Peyer's patch (tissue), 4 donors: ENCODE measurements at regions not wholly inside any gene's neighbourhood (a gene's known extent, or its start where the extent isn't known, plus 50 kb on each side); places are given as distances from the start of the nearest gene placed in this dataset.

Experiments
- DNase-seq, 3 donors: peaks; one replicate each; pipeline ENCODE4 v3.0.0-alpha.2; 2017 to 2019
- H3K27ac ChIP-seq, 4 donors: fragments of 200-600 bp; sonication (generic); one replicate each; pipeline ENCODE4 v1.5.1; 2016 to 2019
- H3K27me3 ChIP-seq, 2 donors: fragments of 200-600 bp; sonication (generic); one replicate each; pipeline ENCODE4 v1.5.1; 2019
- H3K36me3 ChIP-seq, 3 donors: fragments of 200-600 bp; sonication (generic); one replicate each; pipeline ENCODE4 v1.5.1; 2016 to 2019
- H3K4me1 ChIP-seq, 4 donors: fragments of 200-600 bp; sonication (generic); one replicate each; pipeline ENCODE4 v1.5.1; 2016 to 2019
- H3K4me3 ChIP-seq, 4 donors: fragments of 200-600 bp; sonication (generic); 1 replicate in 3 of 4; 2 replicates in 1 of 4; pipeline ENCODE4 v1.5.1; 2016 to 2019; ENCODE audit warnings: mild to moderate bottlenecking in 1 of 4
- H3K9me3 ChIP-seq, 4 donors: fragments of 200-600 bp; sonication (generic); one replicate each; pipeline ENCODE4 v1.5.1; 2016 to 2019; ENCODE audit warnings: mild to moderate bottlenecking in 1 of 4
- POLR2A ChIP-seq, 2 donors: fragments of 450-650 bp; IDR thresholded peaks; one replicate each; pipeline ENCODE4 v1.5.1; 2017; ENCODE audit warnings: antibody characterized with exemption in 2 of 2, mild to moderate bottlenecking in 2 of 2, moderate library complexity in 2 of 2
- TF ChIP-seq, protein P1 (sequence below), 6 experiments: fragments of 450-650 bp in 4 of 6; fragments of 200-600 bp in 2 of 6; sonication (generic) in 1 of 6; IDR thresholded peaks; one replicate each; pipeline ENCODE4 v1.5.1; 2017 to 2019; ENCODE audit warnings: antibody characterized with exemption in 6 of 6, mild to moderate bottlenecking in 3 of 6, moderate library complexity in 1 of 6

DNA sequence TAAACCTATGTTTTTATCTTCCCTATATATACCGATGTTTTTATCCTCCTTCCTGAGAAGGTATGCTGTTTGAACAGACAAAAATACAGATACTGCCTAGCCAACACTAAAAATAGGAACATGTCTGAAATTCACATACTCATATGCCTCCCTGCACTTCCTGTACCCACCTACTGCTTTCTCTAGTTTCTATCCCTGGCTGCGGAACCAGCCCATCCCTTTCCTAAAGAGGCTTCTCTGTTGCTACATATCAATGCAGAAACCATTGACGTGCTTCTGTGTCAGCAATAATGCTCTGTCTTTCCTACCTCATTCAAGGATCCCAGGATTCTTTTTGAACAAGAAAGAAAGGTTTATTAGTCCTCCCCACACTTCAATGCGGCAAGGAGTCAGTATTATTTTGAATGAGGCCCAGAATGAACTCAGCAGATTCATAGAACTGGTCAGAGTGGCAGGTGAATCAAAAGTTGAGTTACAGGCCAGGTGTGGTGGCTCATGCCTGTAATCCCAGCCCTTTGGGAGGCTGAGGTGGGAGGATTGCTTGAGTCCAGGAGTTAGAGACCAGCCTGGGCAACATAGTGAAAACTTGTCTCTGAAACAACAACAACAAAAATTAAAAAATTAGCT lies 67.8 kb upstream of the NAP1L1 start:
- no peaks in the 10 kb centered on the region for H3K9me3 ChIP-seq
- no peak overlapping the region for H3K27ac ChIP-seq
- no peaks in the 10 kb centered on the region for H3K4me1 ChIP-seq
- no peaks in the 10 kb centered on the region for H3K27me3 ChIP-seq
- DNase-seq, result no peak
- no peak for TF ChIP-seq POLR2A (IDR thresholded peaks at IDR 0.05)
- TF ChIP-seq, protein P1, sequence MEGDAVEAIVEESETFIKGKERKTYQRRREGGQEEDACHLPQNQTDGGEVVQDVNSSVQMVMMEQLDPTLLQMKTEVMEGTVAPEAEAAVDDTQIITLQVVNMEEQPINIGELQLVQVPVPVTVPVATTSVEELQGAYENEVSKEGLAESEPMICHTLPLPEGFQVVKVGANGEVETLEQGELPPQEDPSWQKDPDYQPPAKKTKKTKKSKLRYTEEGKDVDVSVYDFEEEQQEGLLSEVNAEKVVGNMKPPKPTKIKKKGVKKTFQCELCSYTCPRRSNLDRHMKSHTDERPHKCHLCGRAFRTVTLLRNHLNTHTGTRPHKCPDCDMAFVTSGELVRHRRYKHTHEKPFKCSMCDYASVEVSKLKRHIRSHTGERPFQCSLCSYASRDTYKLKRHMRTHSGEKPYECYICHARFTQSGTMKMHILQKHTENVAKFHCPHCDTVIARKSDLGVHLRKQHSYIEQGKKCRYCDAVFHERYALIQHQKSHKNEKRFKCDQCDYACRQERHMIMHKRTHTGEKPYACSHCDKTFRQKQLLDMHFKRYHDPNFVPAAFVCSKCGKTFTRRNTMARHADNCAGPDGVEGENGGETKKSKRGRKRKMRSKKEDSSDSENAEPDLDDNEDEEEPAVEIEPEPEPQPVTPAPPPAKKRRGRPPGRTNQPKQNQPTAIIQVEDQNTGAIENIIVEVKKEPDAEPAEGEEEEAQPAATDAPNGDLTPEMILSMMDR (IDR thresholded peaks at IDR 0.05), result no peak
- no peak overlapping the region for H3K4me3 ChIP-seq
- H3K36me3 ChIP-seq, result no peaks in the 10 kb centered on the region

GRCh38 chr12:76144245-76144549 lies 59.7 kb upstream of the NAP1L1 start:
- H3K27me3 ChIP-seq, result no peaks in the 10 kb centered on the region
- no peak for TF ChIP-seq POLR2A (IDR thresholded peaks at IDR 0.05)
- TF ChIP-seq, protein P1 (IDR thresholded peaks at IDR 0.05), result no peak
- H3K4me1 ChIP-seq, result peaks cover 0 to 4% (median 0%) of the 10 kb centered on the region in 4 donors
- no peak overlapping the region for H3K4me3 ChIP-seq
- DNase-seq, result peak in 2 of 3 donors; percentile 41 to 61
- peak overlapping the region in 1 of 4 donors; percentile 46 for H3K27ac ChIP-seq
- H3K36me3 ChIP-seq, result no peaks in the 10 kb centered on the region
- H3K9me3 ChIP-seq, result no peaks in the 10 kb centered on the region

DNA sequence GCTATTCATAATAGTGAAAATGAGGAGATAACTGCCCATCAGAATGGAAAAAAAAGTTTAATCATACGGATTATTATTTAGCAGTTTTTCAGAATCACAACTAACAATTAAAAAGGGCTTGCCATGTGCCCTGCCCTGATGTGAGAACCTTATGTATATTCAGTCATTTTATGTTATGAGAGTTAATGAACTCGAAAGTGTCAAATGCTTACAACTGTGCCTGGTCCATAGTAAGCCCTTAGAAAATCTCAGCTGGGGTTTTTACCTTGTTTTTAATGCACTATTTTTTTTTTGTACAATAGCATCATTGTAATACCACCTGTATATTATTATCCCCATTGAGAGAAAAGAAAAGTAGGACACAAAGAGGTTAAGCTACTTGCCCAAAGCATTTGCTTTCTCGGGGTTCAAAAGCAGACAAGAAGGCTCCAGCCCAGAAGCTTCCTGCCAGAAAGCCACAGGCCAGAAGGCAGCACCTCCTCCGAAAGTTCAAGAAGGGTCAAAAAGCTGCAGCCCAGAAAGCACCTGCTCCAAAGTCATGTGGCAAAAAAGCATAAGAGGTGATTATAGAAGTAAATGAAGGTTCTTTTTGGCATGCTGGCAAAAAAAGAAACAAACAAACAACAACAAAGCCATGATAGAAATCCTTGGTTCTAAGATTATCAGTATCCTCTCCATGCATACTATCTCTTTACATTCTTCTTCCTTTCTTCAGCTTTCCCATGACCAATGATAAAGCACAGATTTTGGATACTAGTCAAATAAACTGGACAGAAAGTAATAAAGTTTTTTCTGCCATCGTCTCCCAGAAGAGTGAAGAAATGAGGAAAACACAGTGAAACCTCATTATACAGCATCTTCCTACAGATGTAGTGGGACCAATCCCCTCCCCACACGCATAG lies 59.1 kb upstream of the NAP1L1 start:
- H3K4me3 ChIP-seq, result no peak overlapping the region
- no peaks in the 10 kb centered on the region for H3K9me3 ChIP-seq
- TF ChIP-seq, protein P1 (IDR thresholded peaks at IDR 0.05), result no peak
- no peak for TF ChIP-seq POLR2A (IDR thresholded peaks at IDR 0.05)
- H3K27me3 ChIP-seq, result no peaks in the 10 kb centered on the region
- peak overlapping the region in 1 of 4 donors; percentile 46 for H3K27ac ChIP-seq
- peak in 2 of 3 donors; percentile 33 to 54 for DNase-seq
- H3K4me1 ChIP-seq, result peaks cover 0 to 4% (median 0%) of the 10 kb centered on the region in 4 donors
- H3K36me3 ChIP-seq, result no peaks in the 10 kb centered on the region

- Histone ChIP-seq H3K4me1 (peaks cover 0 to 4% (median 0%) of the 10 kb centered on the region in 4 donors), H3K27me3 (no peaks in the 10 kb centered on the region), H3K36me3 (no peaks in the 10 kb centered on the region), H3K27ac (no peak overlapping the region), H3K9me3 (no peaks in the 10 kb centered on the region), H3K4me3 (no peak overlapping the region)
- no peak for DNase-seq
- TF ChIP-seq POLR2A (IDR thresholded peaks at IDR 0.05), result no peak
- TF ChIP-seq, protein P1 (IDR thresholded peaks at IDR 0.05), result no peak
Observed at GRCh38 chr12:76142305-76142704, 57.8 kb upstream of the NAP1L1 start.

- Histone ChIP-seq H3K4me3 (no peak overlapping the region), H3K36me3 (no peaks in the 10 kb centered on the region), H3K27ac (no peak overlapping the region), H3K9me3 (no peaks in the 10 kb centered on the region), H3K27me3 (no peaks in the 10 kb centered on the region), H3K4me1 (no peaks in the 10 kb centered on the region)
- DNase-seq, result no peak
- TF ChIP-seq POLR2A (IDR thresholded peaks at IDR 0.05), result no peak
- TF ChIP-seq, protein P1 (IDR thresholded peaks at IDR 0.05), result no peak
Observed at GRCh38 chr12:76138656-76139055, 54.2 kb upstream of the NAP1L1 start.
